Mucosa of descending colon (tissue), 3 donors: ENCODE measurements at regions not wholly inside any gene's neighbourhood (a gene's known extent, or its start where the extent isn't known, plus 50 kb on each side); places are given as distances from the start of the nearest gene placed in this dataset.
"Not testable (repeated sequence)": the region's sequence is repeated elsewhere in the genome, so short reads cannot be mapped to it uniquely, and the experiment has no call there.

ENCODE experiments used
- ATAC-seq: fragments of 200-7000 bp; cut with Tn5 transposase; one replicate; pipeline ENCODE4 v1.9.1; 2020; ENCODE audit warnings: mild to moderate bottlenecking, moderate library complexity
- DNase-seq, 3 donors: peaks; one replicate each; pipeline ENCODE4 v3.0.0-alpha.2; 2020
- H3K36me3 ChIP-seq: fragments of 200-600 bp; one replicate; pipeline ENCODE4 v1.8.0; 2021; ENCODE audit warnings: low read depth, mild to moderate bottlenecking
- H3K4me1 ChIP-seq: fragments of 200-600 bp; one replicate; pipeline ENCODE4 v1.8.0; 2021; ENCODE audit warnings: low read depth, mild to moderate bottlenecking
- H3K4me3 ChIP-seq: fragments of 200-600 bp; one replicate; pipeline ENCODE4 v1.8.0; 2021; ENCODE audit warnings: mild to moderate bottlenecking
- H3K9me3 ChIP-seq: fragments of 200-600 bp; one replicate; pipeline ENCODE4 v1.8.0; 2021; ENCODE audit warnings: mild to moderate bottlenecking
- intact Hi-C, 2 donors: fragments of 100-400 bp; cut with DNase I in 1 of 2; cut with micrococcal nuclease in 1 of 2; formaldehyde crosslinking; loops; one replicate each; pipeline versions ENCODE4 v1.11.0 to v1.11.1; 2022; cut with DNase I, micrococcal nuclease
- TF ChIP-seq, protein P1 (sequence below): fragments of 200-600 bp; IDR thresholded peaks from one replicate; pipeline ENCODE4 v1.8.0; 2022; ENCODE audit warnings: antibody characterized with exemption, mild to moderate bottlenecking
- donor health status: DM: no; HTN: no; CAD: no; lungs with moderate emphysema.
- donor health status: DM: no; HTN: no; CAD: no.
- donor health status: DM: no; HTN: yes; CAD: no.

DNA sequence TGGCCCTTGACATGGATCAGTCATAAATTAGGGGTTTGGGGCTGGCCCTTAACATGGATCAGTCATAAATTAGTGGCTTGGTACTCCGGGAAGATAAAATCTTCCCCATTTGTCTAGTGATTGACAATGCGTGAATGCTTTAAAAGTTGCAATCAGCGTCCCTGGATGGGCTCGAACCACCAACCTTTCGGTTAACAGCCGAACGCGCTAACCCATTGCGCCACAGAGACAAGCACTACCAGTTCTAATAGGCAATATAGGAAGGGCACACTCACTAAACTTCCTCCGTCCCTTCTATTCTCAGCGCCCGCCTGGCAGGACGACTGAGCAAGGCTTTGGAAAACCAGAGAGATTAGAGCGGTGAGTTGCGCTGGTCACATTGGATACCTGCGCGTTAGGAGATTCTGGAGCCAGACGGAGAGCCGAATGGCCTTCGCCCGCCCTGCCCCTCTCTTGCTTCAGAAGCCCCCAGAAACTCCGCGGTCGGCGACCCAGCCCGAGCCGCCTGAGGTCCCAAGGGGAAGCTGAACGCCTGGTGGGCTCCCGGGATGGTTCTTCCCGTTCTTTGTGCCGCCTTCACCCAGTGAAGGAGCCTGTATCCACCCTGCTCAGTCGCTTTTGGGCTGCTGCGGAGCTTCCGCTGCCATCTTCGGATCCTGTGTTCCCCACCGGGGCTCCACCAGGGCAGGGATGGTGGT is 235.9 kb downstream of the FAM72C start:
- Histone ChIP-seq H3K9me3 (no peaks in the 10 kb centered on the region), H3K4me3 (no peak overlapping the region), H3K4me1 (no peaks in the 10 kb centered on the region), H3K36me3 (no peaks in the 10 kb centered on the region)
- ATAC-seq (peak; percentile 81), DNase-seq (peak; percentile 25 to 45 (median 29))
- intact Hi-C loops, result no loop called here
- TF ChIP-seq, protein P1, sequence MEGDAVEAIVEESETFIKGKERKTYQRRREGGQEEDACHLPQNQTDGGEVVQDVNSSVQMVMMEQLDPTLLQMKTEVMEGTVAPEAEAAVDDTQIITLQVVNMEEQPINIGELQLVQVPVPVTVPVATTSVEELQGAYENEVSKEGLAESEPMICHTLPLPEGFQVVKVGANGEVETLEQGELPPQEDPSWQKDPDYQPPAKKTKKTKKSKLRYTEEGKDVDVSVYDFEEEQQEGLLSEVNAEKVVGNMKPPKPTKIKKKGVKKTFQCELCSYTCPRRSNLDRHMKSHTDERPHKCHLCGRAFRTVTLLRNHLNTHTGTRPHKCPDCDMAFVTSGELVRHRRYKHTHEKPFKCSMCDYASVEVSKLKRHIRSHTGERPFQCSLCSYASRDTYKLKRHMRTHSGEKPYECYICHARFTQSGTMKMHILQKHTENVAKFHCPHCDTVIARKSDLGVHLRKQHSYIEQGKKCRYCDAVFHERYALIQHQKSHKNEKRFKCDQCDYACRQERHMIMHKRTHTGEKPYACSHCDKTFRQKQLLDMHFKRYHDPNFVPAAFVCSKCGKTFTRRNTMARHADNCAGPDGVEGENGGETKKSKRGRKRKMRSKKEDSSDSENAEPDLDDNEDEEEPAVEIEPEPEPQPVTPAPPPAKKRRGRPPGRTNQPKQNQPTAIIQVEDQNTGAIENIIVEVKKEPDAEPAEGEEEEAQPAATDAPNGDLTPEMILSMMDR, result no peak

DNA sequence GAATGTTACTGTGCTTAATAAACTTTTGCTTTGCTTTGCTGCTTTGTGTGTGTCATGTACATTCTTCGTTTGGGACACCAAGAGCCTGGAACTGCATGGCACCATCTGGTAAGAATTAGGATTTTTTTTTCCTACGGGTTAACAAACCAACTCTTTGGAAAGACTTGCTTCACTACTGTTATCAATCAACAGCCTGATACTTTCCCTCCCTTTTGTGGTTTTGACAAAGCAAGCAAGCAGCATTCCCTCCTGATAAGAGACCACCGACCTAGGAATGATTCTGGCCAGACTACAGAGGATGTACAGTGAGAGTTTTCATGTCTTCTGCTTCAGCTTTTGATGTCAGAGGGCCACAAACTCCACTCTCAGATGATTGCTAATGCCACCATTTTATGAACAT is 237.5 kb downstream of the FAM72C start:
- H3K36me3 ChIP-seq, ATAC-seq, H3K9me3 ChIP-seq, H3K4me1 ChIP-seq, intact Hi-C loops, DNase-seq, H3K4me3 ChIP-seq: not testable (repeated sequence)

DNA sequence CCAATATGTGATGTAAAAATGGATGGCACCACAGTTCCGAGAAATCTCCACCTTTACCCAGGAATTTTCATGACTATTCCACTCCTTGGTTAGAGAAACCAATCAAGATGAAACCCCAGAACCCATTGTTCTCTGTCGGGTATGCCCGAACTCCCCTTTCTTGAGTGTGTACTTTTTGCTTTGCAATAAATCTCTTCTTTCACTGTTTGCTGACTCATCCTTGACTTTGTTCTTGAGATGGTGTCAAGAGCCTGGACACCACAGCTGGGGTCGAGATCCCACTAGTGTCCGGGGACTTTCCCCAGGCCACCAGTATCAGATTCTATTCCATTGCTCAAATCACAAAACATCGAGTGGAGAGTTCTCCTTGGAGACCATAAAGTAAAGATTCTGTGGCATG is 240.9 kb downstream of the FAM72C start:
- H3K4me1 ChIP-seq, H3K36me3 ChIP-seq, intact Hi-C loops, ATAC-seq, DNase-seq, H3K9me3 ChIP-seq, H3K4me3 ChIP-seq: not testable (repeated sequence)

DNA sequence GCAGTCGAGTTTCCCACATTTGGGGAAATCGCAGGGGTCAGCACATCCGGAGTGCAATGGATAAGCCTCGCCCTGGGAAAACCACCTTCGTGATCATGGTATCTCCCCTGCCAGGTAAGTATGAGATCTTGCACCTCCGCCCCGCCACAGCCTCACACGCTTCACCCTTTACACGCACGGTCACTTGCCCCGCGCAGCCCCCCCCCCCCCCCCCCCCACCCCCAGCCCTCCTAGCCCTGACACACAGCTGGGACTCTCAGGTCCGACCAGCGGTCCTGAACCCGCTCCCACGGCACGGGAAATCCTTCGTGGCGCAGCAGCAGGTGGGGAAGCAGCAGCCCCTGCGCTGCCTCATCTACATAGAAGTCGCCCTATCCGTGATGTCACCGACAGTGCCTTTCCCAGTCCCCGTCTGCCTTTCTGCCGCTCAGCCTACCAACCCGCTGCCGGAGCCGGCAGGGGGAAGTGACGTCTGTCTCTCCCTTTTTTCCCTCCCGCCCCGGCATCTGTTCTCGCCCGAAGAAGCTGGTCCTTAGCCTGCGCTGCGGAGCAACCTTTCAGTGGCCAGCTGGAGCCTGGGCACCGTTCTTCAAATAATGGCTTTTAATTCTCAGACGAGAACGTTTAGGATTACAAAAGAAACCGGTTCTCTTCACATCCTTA is 242.2 kb downstream of the FAM72C start:
- H3K4me3 ChIP-seq, H3K4me1 ChIP-seq, intact Hi-C loops, H3K36me3 ChIP-seq, H3K9me3 ChIP-seq: not testable (repeated sequence)
- ATAC-seq, result peak; percentile 85
- DNase-seq, result peak; percentile 50 to 72 (median 52)

DNA sequence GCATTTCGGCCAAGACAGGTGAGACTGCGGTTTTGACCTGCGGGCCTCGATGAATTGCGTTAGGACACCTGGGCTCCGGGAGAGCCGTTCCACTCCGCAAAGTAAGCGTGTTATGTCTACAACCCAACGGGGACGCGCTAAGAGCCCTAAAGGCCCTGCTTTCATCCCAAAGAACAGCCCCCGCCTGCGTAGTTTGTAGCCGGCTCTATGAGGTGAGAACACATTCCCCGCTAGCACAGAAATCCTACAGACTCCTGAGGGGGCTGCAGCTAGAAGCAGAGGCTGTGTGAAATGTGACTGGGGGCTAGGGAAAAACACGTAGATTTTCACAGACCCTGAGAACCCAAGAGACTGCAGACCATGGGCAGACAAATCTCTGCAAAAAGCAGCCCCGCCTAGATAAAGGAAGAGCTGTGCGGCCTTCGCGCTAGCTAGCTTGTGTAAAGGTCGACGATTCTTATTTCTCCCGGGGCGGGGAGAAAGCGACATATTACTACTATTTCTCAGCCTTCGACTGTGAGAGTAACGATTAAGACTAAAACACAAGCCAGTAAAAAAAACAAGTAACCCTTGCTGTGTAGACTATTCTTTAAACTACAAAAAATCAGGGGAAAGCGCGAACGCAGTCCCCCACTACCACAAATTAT is 242.9 kb downstream of the FAM72C start:
- H3K36me3 ChIP-seq, H3K4me3 ChIP-seq, H3K4me1 ChIP-seq, H3K9me3 ChIP-seq, intact Hi-C loops, DNase-seq: not testable (repeated sequence)
- ATAC-seq, result peak; percentile 92

DNA sequence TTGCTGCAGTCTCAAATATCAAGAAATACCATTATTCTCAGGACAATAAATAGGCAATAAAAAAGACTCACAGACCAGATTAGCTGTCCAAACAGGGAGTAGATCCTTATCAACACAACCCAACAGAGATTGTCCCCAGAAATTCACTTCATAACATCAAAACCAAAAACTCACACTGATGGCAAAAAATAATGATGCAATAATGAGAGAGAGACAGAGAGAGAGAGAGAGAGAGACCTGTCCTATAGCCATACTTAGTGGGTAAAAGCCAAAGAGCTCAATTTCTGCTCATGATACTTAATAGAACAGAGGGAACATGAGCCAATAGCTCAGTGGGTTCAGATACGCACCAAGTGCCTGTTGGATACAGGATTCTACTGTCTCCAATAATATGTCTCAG is 244.5 kb downstream of the FAM72C start:
- ATAC-seq (no peak), DNase-seq (no peak)
- Histone ChIP-seq H3K4me3 (no peak overlapping the region), H3K36me3 (no peaks in the 10 kb centered on the region), H3K9me3 (no peaks in the 10 kb centered on the region), H3K4me1 (no peaks in the 10 kb centered on the region)
- TF ChIP-seq, protein P1, result no peak
- intact Hi-C loops, result no loop called here

DNA sequence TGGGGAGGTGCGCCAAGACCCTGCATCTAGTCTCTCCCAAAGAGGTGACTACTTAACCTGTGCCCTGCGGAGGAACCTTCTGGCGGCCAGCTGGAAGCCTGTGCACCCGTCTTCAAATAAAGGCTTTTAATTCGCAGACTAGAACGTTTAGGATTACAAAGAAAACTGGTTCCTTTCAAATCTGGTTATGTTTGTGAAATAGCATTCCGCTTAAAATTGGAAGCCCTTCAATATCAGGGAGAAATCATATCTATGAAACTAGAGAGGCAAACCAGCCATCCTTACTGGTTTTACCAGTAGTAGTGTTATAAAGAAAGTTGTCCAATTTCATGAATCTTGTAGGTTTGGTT is 250.8 kb downstream of the FAM72C start:
- no peaks in the 10 kb centered on the region for H3K9me3 ChIP-seq

More for the DNA sequence above, 250.8 kb downstream of the FAM72C start:
- Histone ChIP-seq H3K36me3 (no peaks in the 10 kb centered on the region), H3K4me3 (no peak overlapping the region), H3K4me1 (no peaks in the 10 kb centered on the region)
- intact Hi-C loops, result no loop called here
- DNase-seq, result no peak
- ATAC-seq, result no peak
- TF ChIP-seq, protein P1, result no peak
